HG03097 (cell line): ENCODE measurements at regions not wholly inside any gene's neighbourhood (a gene's known extent, or its start where the extent isn't known, plus 50 kb on each side); places are given as distances from the start of the nearest gene placed in this dataset.
A peak's percentile ranks its signal among the peaks of the same experiment; 100 is the strongest.
"Not testable (repeated sequence)": the region's sequence is repeated elsewhere in the genome, so short reads cannot be mapped to it uniquely, and the experiment has no call there.

ENCODE experiments used
- ATAC-seq: cut with Tn5 transposase; IDR thresholded peaks from one replicate; pipeline ENCODE4 v1.9.1; 2021; ENCODE audit not compliant: unreplicated experiment, low FRiP score

DNA sequence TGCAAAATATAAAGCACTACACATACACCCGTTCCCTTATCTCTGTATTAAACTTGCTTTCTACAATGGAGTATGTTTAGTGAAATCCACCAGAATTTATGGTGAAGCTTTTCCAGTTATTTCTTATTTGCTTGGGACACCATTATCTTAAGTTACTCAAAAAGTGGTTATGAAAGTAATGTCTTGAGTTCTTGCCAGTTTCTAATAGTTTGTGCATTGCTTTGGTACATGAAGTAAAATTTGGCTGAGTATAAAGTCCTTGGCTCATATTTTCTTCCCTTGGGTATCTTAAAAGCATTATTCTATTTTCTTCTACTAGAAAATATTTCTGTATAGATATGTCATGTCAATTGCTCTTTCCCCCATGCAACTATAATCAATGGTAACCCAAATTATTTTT, 85.2 kb downstream of the POLR1F start:
- no peak for ATAC-seq

DNA sequence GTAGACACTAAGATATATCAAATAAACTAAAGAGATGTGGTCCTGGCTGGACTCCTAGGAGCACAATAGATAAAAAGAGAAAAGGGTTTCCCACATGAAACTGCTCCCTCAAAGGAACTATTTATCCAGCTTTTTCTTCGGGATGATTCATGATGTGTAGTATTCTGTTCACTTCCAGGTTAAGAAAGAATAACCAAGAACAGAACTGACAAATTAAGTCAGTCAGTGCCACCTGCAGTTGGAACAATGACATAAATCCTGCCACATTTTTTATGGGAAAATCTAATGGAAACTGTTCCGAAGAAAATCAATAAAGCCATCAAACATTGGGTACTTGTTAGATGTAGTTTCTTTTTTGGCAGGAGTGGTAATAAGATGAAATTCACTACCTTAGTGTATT, 87.1 kb downstream of the POLR1F start:
- no peak for ATAC-seq

DNA sequence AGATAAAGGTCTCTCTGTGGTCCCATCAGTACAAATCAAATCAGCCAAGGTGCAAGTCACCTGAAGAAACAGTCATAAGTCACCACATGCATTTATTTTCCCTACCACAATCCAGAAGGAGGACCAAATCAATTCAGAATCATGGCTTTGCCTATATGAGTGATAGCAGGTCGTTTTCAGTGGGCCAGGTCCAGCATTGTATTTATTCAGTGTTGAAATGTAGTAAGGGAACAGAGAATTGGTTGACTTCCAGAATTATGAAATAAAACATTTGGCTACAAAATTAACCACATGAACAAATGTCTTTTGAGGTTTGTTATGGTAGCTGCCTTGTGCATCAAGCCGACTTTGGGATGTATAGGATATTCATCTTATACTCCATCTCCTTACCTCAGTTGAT, 88.4 kb downstream of the POLR1F start:
- ATAC-seq = no peak

DNA sequence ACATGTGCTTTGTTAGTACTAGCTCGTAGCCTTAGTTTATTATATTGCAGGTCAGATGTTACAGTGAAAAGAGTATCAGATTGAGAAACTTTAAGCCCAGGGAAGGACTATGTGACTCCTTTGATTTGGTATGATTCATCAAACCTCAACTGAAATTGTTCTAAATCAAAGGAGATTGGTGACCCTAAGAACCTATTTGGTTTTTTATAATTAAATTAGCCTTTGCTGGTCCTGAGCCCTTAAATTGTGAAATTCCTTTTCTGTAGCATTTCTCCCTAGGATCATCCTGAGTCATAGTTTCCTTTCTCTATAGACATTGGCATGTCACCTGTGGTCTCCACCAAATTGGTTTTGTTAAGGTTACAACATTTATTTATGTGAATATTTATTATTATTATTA, 89.7 kb downstream of the POLR1F start:
- ATAC-seq = no peak

DNA sequence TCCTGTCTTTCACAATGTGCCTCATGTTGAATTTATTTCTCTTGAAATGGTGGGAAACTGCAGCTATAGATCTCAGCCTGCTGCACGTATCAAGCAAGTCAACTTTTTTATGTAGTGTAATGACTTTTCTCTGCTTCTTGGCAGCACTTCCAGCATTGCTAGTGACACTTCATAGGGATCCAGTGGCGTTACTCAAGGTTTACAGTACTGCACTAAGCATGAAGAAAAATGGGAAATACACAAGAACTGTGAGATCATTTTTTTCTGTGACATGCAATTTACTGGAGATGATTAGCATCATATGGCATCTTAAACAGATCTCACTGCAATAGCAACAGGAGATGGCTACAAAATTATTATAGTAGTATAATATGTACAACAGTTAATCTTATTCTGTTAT, 90.9 kb downstream of the POLR1F start:
- ATAC-seq = no peak

DNA sequence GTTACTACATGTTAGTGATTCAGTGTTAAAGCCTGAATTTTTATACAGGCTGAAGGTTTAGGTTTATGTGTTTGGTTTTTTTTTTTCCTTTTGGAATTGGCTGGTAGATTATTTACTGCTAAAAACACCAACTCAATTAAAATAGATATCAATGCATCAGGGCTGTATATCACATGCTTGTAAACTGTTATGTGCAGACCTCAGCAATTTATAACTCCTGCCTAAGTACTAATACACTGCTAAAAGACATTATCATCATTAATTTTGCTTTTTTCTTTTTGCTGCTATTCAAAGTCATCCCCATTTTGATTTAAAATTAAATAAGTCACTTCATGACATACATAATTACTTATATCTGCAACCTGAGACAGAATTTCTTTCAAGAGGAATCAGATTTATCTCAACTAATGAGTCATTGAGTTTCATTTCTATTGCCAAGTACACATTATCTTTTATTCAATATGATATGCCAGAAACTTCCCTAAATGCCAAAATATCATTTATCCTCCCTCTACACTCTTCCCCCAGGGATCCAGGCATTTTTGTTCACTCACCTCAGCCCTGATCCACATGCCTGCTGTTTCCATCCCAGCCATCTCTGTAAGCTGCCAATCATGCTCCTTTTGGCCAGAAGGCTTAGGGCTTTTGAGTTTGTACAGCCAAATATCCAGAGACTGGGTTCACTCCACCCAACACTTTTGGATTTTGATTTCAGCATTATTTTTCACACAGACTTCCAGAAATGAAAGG, 98.5 kb downstream of the POLR1F start:
- no peak for ATAC-seq

DNA sequence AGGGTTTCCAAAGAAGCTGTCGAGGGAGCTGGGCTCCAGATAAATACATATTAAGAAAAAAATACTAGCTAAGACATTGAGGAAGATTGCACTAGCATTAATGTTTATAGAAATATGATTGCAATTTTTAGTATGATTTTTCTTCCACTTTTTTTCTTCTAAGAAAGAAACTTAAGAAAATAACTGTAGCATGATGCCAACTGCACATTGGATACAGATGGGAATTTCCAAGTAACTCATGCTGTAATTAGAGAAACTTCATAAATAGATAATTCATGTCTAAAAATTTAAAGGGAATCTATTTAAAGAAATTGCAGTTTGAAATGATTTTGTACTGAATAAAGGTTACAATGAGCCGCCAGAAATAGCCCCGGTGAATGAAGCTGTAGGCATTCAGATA, 119.4 kb downstream of the POLR1F start:
- no peak for ATAC-seq

DNA sequence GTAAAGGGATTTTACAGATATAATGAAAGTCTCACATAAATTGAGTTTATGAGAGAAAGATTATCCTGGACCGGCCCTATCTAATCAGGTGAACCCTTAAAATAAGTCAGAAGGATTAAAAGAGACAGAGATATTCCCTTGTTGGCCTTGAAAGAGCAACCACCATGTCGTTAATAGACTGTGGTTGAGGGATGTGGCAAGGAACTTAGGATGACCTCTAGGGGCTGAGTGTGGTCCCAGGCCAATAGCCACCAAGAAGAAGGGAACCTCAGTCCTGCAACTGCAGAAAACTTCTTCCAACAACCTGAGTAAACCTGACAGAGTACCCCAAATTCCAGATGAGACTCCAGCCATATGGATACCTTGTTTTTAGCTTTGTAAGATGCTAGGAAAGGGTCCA, 121.5 kb downstream of the POLR1F start:
- peak; percentile 62 for ATAC-seq

DNA sequence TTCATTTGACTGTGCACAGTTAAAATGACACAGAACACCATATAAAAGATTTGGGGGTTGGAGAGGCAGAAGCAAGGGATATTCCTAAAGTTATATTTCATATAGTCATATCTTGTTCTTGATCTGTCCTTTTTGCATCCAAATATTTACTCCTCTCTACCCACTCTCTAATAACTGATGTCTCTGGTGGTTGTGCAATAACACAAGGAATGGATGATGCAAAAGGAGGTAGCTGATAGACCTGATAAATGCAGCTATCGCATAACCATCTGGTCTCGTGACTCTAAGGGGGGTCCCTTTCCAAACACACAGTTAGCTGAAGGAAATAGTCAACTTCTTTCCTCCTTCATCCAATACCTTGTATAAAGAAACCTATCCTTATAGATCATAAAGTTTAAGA, 123.1 kb downstream of the POLR1F start:
- ATAC-seq = no peak

DNA sequence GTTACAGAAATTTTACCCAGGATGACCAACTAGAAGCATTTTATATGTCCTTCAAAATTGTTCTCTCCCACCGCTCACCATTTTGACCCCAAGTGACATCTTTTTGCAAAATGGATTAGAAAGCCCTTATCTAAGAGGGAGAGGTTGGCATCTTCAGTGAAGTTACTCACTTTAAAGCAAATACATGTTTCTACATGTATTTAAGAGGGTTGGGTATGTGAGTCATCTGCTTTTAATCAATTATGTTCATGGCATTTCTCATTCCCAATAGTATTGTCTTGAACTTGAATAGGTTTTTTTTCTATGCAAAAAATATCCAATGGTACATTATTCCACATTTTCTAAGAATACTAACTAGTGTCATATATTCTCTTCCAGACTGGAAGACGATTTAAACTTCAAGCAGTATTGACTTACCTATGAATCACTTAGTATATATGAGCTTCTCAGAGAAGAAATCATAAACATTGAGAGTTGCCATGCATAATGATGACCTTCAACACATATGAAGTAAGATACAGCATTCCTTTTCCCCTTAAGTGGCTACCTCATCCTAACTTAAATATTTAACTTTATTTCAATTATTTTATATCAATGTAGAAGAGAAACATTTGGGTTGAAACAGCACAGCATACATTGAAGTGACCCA, 132.8 kb downstream of the POLR1F start:
- ATAC-seq = no peak

DNA sequence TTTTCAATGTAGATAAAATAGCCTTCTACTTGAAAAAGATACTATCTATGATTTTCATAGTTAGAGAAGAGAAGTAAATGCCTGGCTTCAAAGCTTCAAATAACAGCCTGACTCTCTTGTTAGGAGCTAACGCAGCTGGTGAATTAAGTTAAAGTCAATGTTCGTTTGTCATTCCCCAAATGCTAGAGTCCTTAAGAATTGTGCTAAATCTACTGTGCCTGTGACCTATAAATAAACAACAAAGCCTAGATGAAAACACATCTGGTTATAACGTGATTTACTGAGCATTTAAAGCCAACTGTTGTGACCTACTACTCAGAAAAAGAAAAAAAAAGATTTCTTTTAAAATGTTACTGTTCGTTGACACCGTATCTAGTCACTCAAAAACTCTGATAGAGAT, 134.7 kb downstream of the POLR1F start:
- no peak for ATAC-seq

DNA sequence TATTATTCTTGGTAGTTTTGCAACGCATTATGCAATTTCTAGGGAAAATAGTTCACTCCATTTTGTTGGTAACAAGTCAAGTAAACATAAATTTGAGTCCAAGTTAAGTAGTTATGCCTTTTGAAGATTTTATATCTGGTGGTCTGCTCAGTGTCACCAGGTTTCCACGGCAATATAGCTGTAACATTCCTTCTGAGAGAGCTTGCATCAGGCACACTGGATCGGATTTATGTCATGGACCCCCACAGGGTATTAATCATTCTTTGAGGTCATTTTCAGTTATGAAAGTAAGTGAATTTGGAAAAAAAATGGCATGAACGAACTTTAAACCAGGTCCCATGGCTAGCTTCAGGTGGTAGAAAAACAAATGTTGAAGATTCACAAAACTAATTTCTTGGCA, 136.3 kb downstream of the POLR1F start:
- ATAC-seq = no peak

DNA sequence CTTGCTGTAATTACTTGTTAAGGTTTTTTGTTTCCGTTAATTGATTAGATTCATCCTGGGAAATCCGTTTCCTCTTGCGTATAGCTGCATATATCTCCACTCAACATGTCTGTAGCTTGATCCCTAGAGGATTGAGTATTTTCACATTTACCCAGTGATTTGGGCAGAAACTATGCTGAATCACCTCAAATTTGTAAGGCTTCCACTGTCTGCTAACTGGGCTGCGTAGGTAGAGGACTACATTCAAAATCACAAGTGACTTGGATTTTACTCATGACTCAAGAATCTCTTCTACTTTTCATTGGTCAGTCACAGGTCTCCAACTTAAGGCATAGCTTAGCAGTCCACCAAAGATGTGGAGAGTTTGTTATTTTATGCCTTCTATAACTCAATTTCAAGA, 141.8 kb downstream of the POLR1F start:
- no peak for ATAC-seq

DNA sequence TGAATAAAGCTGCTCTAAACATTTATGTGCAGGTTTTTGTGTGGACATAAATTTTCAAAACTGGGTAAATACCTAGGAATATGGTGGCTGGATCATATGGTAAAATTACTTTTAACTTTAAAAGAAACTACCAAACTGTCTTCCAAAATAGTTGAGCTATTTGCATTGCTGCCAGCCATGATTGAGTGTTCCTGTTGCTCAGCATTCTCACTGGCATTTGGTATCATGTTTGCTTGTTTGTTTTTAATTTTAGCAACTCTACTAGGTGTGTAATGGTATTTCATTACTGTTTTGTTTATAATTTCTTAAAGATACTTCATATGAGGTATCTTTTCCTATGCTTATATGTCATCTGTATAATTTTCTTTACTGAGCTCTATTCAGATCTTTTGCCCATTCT, 143.2 kb downstream of the POLR1F start:
- ATAC-seq = no peak

DNA sequence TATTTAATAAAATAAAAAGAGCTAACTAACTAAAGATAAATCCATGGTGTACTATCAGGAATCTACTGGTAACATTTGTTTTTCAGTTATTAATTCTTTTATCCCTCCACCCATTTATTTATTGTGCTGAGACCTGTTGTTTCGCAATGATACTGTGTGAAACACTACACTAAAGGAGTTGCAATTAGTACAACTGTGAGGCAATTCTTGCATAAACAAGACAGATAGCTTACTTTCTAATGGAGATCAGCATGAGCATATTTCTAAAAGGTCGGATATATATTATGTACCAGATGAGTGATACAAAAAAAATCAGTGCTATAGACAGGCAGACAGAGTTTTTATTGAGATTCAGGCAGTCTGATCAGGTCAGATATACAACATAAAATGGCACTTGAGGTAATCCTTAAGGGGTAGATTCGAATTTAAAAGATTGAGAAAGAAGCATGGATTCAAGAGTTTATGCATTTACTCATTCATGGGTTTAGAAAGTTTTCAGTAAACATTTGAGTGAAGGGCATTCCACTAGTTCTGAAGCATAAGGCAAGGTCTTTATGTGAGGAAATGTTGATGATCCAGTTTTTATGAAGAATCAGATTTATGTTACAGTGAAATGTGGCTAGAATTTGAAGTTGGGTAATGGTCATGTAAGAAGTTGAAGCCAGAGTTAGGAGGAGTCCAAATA, 147.6 kb downstream of the POLR1F start:
- ATAC-seq = no peak

DNA sequence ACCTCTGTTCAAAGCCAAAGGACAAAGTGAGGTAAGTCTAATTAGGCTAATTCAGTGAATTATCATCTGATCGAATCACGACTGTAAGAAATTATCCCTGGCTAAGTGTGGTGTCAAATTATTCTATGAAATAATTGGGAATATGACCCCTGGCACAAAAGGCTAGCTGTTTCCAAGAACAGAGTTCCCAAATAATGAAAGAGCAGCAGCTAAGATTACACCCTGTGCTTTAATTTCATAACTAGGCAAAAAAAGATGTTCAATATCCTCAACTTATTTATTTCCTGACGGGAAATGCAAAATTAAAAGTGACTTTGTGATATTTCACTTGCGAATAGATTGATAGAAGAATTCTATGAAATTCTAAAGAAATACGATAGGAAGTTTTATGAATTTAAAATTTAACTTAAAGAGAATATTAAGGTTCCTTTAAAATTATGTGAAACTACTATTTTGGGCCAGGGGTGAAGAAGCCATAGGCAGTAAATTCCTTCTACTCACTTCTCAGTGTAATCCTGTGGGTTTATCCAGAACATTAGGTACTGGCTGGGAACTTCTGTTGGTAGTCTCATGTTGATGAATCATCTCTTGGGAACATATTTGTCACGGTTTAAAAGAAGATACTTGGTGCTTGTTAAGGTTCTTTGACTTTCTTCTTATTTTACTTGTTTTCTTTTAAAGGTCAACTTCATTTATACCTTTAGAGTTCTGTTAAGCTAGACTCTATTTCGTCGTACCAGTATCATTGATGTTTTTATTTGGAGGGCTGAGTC, 148.5 kb downstream of the POLR1F start:
- no peak for ATAC-seq

DNA sequence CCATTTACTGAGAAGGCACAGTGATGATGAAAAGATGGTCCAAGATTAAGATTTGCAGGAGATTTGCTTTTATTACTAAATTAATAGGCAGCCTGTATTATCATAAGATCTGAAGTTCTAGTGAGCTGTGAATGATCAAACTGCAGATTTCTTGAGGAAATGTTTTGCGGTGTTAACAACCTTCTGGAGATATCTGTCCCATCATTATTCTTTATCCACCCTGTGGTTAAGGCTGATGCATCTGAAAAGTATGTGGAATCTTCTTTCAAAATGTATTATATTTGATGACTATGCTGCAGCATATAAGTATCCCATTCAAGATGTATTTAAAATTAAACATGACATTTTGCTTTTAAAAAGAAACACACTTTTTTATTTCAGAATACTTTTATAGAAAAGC, 150.3 kb downstream of the POLR1F start:
- ATAC-seq = no peak

DNA sequence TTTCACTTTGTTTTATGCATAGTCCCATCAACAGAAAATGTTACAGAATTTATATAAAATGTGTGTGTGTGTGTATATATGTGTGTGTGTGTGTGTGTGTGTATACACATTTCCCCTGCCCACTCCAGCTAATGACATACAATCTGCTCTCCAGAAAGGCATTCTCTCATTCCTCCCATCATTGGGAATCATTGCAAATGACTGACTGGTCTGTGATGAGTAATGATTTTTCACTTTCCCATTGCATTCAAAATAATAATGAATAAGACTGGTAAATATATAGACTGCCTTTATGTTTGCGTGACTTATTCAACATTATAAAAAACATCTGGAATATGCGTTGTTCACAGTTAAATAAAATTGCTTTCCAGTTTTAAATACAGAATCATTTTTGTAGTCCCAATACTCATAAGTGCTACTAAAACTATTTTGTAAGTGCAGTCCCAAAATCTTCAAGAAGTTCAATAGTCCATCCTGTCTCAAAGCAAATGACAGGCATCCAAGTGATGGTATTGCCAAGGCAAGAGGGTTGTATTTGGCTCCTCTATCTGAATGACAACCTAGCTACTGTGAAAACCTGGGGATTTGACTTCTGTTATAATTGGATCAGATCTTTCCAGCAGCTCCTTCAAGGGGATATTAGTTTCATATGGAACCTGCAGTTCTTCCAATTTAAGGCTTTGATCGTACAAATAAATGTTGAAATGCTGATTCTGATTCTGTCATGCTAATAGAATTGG, 150.9 kb downstream of the POLR1F start:
- ATAC-seq = no peak

DNA sequence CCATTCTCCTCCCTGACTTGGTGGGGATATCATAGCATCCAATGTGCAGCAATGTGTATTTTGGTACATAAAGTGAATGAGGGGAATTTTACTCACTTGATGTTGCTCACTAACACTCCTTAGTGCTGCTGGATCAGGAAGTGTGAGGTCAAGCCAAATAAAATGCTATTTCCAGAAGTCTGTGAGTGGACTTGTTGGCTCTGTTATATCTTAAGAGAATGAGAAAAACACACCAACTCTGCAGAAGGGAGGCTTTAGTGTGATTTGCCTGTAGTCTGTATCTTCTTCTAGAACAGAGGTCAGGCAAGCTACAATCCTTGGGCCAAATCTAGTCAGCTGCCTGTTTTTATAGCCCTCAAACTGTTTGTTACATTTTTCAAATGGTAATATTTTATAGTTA, 154.3 kb downstream of the POLR1F start:
- no peak for ATAC-seq

DNA sequence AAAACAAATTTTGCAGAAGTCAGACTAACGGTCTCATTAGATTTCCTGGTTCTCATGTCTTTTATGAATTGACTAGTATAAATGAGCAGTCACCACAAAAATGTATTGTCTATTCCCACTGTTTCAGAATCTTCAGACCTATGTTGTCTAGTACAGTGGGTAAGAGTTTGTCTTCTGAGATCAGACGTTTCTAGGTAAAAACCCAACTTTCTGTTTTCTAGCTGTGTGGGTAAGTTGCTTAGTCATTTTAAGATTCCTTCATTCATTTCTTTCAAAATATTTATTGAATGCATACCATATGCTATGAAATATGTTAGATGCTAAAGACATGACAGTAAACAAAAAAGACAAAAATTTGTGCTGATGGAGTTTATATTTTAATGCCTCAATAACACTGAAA, 156.3 kb downstream of the POLR1F start:
- ATAC-seq = no peak

DNA sequence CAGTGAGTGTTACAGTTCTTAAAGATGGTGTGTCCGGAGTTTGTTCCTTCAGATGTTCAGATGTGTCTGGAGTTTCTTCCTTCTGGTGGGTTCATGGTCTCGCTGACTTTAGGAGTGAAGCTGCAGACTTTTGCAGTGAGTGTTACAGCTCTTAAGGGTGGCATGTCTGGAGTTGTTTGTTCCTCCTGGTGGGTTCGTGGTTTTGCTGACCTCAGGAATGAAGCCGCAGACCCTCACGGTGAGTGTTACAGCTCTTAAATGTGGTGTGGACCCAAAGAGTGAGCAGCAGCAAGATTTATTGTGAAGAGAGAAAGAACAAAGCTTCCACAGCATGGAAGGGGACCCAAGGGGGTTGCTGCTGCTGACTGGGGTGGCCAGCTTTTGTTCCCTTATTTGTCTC, 159.6 kb downstream of the POLR1F start:
- ATAC-seq = not testable (repeated sequence)
